ENCODE measurements at regions not wholly inside any gene's neighbourhood (a gene's known extent, or its start where the extent isn't known, plus 50 kb on each side); places are given as distances from the start of the nearest gene placed in this dataset.

DNA sequence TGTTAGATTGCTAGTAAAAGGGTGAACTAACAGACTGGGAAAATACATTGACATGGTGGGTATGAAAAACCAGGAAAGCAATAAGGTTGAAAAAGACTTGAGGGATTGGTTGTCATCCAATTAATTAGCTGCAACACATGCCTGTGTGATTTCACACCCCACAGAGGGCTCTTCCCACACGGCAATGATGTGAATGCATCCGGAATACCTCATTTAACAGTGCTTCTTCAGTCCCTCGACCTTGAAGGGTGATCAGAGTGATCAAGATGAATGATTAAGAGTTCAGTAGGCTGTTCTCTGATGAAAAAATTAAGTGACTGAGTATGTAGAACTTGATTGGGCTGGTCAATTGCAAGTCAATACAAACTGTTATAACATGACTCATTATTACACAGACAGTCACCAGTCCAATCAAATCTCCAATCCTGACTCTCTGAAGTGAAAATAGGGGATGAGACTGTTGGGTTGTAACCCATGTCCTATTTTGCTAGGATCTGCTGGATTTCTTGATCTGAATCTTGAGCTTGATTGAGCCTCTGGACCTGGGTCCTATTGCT, 924.9 kb upstream of the FAM98A start:
- TF ChIP-seq, protein P1, sequence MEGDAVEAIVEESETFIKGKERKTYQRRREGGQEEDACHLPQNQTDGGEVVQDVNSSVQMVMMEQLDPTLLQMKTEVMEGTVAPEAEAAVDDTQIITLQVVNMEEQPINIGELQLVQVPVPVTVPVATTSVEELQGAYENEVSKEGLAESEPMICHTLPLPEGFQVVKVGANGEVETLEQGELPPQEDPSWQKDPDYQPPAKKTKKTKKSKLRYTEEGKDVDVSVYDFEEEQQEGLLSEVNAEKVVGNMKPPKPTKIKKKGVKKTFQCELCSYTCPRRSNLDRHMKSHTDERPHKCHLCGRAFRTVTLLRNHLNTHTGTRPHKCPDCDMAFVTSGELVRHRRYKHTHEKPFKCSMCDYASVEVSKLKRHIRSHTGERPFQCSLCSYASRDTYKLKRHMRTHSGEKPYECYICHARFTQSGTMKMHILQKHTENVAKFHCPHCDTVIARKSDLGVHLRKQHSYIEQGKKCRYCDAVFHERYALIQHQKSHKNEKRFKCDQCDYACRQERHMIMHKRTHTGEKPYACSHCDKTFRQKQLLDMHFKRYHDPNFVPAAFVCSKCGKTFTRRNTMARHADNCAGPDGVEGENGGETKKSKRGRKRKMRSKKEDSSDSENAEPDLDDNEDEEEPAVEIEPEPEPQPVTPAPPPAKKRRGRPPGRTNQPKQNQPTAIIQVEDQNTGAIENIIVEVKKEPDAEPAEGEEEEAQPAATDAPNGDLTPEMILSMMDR (IDR thresholded peaks at IDR 0.05) = no peak
- TF ChIP-seq POLR2A (IDR thresholded peaks at IDR 0.05) (no peak), POLR2AphosphoS5 (IDR thresholded peaks at IDR 0.05) (no peak)
